ENCODE measurements at regions not wholly inside any gene's neighbourhood (a gene's known extent, or its start where the extent isn't known, plus 50 kb on each side); places are given as distances from the start of the nearest gene placed in this dataset.

DNA sequence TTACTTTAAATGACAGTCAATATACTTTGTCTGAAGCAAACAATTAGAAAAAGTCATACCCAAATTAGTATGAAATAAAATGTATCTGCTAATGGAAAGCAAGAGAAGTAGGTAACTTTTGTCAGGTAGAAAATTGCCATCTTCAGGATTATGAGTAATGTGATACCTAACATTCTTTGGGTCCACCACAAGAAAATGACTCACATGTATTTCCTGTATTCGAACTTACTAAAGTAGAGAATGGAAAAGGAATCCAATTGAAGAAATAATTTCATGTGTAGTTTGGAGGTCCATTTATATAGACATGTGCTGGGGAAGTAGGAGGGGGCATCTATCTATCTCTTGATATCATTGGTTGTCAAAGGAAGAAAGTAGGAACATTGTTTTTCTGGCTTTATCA is 636.2 kb upstream of the CHAC2 start:
- no peak for TF ChIP-seq POLR2A (IDR thresholded peaks at IDR 0.05)
- TF ChIP-seq, protein P1, sequence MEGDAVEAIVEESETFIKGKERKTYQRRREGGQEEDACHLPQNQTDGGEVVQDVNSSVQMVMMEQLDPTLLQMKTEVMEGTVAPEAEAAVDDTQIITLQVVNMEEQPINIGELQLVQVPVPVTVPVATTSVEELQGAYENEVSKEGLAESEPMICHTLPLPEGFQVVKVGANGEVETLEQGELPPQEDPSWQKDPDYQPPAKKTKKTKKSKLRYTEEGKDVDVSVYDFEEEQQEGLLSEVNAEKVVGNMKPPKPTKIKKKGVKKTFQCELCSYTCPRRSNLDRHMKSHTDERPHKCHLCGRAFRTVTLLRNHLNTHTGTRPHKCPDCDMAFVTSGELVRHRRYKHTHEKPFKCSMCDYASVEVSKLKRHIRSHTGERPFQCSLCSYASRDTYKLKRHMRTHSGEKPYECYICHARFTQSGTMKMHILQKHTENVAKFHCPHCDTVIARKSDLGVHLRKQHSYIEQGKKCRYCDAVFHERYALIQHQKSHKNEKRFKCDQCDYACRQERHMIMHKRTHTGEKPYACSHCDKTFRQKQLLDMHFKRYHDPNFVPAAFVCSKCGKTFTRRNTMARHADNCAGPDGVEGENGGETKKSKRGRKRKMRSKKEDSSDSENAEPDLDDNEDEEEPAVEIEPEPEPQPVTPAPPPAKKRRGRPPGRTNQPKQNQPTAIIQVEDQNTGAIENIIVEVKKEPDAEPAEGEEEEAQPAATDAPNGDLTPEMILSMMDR (IDR thresholded peaks at IDR 0.05), result no peak
- no peak for TF ChIP-seq POLR2AphosphoS5 (IDR thresholded peaks at IDR 0.05)

Measured in suprapubic skin (tissue), 4 donors.